GM12865 (cell line): ENCODE measurements at regions not wholly inside any gene's neighbourhood (a gene's known extent, or its start where the extent isn't known, plus 50 kb on each side); places are given as distances from the start of the nearest gene placed in this dataset.
"Not testable (repeated sequence)": the region's sequence is repeated elsewhere in the genome, so short reads cannot be mapped to it uniquely, and the experiment has no call there.

Experiments
- DNase-seq: peaks from one replicate; pipeline ENCODE4 v3.0.0; 2010; ENCODE audit warnings: low read depth
- H3K4me3 ChIP-seq: 2 replicates; pipeline ENCODE4 v1.5.1; 2011; ENCODE audit warnings: mild to moderate bottlenecking, low read depth, low read length, control low read depth
- CTCF ChIP-seq: IDR thresholded peaks from 2 replicates; pipeline ENCODE4 v1.5.1; 2011; ENCODE audit warnings: low read length, control low read depth, low read depth, inconsistent platforms; ENCODE audit not compliant: insufficient read depth; ENCODE audit errors: missing control alignments

DNA sequence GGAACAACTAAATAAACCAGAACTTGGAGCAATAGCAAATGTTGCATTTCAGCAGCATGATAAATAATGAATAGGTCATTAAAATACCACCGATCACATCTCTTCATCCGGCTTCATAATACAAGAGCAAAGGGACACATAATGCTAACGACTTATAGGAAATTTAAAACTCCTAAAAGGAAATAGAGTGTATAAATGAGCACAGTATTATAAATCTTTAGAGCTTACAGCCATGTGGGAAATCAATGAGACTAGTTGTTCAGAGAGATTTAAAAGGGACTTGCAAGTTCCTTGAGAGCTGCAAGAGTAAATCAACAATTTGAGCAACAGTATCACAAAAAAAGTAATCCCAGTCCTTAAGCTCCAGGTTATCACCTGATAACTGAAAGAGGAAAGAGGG is 677.0 kb downstream of the PLOD2 start:
- TF ChIP-seq CTCF: no peak

DNA sequence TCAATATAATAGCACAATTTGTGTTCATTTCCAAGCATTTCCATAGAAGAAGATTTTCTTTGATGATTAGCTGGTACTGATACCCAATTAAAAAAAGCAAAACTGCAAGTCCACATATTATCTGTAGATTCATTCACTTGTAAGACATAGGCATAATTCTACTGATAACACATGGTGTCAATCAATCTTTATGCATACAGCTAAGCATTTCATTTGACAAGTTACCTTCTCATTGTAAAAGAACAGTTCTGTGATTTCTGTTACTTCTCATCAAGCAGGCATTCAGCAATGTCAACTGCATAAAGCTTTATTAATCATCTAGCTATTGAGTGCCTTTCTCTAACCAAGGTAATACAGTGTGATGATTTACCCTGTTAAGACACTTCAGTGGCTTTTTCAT is 672.0 kb downstream of the PLOD2 start:
- TF ChIP-seq CTCF: no peak
- no peak overlapping the region for H3K4me3 ChIP-seq
- DNase-seq: no peak

More for the DNA sequence above, 677.0 kb downstream of the PLOD2 start:
- H3K4me3 ChIP-seq: no peak overlapping the region
- no peak for DNase-seq

DNA sequence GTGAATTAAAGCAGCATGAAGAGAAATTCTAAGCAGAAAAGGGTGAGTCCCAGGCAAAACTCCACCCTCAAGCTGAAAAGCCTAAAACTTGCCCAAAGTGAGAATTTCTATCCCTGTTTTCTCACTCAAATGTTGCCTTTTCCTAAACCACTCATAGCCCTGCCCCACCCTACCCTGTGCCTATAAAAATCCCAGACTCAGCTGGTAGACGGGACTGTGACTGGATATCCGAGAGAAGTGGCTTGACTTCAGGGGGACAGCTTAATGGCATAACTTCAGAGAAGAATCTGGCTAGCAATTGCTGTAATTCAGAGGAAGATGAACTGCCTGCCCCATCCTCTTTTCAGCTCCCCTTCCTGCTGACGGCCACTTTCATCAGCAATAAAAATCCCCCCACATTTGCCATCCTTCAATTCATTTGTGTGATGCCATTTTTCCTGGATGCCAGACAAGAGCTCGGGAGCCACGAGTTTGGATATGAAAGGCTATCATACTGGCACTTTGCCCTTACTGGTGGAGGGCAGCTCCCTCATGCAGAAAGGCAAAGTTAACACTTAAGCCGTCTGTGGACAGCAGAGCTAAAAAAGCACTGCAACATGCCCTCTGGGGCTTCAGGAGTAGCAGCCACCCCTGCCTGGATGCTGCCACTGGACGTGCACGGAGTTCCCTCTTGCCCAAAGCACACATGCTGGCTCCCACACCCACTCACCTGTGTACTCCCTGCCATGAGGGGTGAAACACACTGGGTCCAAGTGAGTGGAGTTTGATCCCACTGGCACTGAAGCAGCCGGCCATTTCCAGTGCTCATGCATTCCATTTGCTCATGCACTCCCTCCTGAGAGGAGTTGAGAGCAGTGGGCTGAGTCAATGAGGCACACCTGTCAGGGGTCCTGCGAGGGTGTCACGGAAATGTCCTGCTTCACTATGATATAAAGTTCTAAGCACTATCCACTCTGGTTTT is 670.6 kb downstream of the PLOD2 start:
- H3K4me3 ChIP-seq: no peak overlapping the region
- no peak for DNase-seq
- no peak for TF ChIP-seq CTCF

- no peak for TF ChIP-seq CTCF
- DNase-seq: no peak
- no peak overlapping the region for H3K4me3 ChIP-seq
Observed at GRCh38 chr3:145492456-145492855, 668.5 kb downstream of the PLOD2 start.

GRCh38 chr3:145517416-145517815 is 643.6 kb downstream of the PLOD2 start:
- not testable (repeated sequence) for DNase-seq, H3K4me3 ChIP-seq

- no peak for TF ChIP-seq CTCF
- no peak overlapping the region for H3K4me3 ChIP-seq
- DNase-seq: no peak
Observed at GRCh38 chr3:145518639-145519038, 642.3 kb downstream of the PLOD2 start.

DNA sequence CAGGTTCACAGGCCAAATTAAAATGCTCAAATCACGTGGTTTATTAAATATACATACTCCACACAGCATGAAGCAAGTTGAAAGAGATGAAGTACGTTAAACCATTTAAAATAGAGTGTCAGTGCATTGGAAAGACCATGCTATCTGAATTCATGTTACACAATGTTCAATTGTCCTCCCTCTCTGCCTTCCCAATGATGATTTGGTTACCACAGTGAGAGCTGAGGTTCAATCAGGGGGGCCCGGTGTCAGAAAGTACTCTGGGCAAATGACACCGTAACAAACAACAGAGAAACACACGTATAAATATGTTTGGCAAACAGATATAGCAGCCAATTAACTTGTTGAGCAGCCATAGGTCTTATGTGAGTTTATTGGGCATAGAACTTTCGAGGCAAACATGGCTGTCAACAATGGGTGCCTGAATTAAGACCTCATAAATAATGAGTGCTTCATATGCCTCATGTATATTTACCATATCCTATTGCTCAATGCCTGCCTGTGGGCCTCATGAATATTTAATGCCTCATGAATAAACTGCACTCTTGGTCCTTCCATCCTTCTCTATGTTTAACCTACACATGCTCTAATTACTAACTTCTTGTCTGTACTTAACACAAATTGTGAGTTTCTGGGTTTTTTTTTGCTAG is 641.5 kb downstream of the PLOD2 start:
- no peak for TF ChIP-seq CTCF
- H3K4me3 ChIP-seq: no peak overlapping the region
- DNase-seq: no peak
